B cell (primary cell): ENCODE measurements at regions not wholly inside any gene's neighbourhood (a gene's known extent, or its start where the extent isn't known, plus 50 kb on each side); places are given as distances from the start of the nearest gene placed in this dataset.

Experiments used
- ATAC-seq: fragments of 200-7000 bp; cut with Tn5 transposase; one replicate; pipeline ENCODE4 v1.10.0; 2021; ENCODE audit warnings: low read depth, mild to moderate bottlenecking, moderate number of reproducible peaks, moderate library complexity
- CTCF ChIA-PET: fragments of 350-600 bp; sonication (Branson Sonifier 250); formaldehyde crosslinking; loops from one replicate; lab custom pipeline; 2021; ENCODE audit warnings: antibody characterized with exemption, inconsistent platforms; lab: Charles Lee
- POLR2A ChIA-PET: fragments of 350-600 bp; sonication (Branson Sonifier 250); formaldehyde crosslinking; loops from one replicate; lab custom pipeline; 2021; ENCODE audit warnings: antibody characterized with exemption; lab: Charles Lee
- DNase-seq: peaks from one replicate; pipeline ENCODE4 v3.0.0; 2013
- H2AFZ ChIP-seq: 2 replicates; pipeline ENCODE4 v1.6.1; 2012; ENCODE audit warnings: mild to moderate bottlenecking, low read depth, low read length; ENCODE audit not compliant: insufficient read depth, poor library complexity, severe bottlenecking
- H3K27ac ChIP-seq, 2 donors: 1 replicate in 1 of 2; 2 replicates in 1 of 2; pipeline ENCODE4 v1.5.1; 2012 to 2013; ENCODE audit warnings: low read length in 2 of 2, mild to moderate bottlenecking in 2 of 2, moderate library complexity in 1 of 2
- H3K27me3 ChIP-seq, 4 experiments: fragments of 200-600 bp in 1 of 4; sonication (generic) in 1 of 4; replicated peaks in 1 of 4; 1 replicate in 2 of 4; 2 replicates in 2 of 4; pipeline versions ENCODE4 v1.6.1 to v1.7.0; 2013 to 2016; ENCODE audit warnings: low read length in 3 of 4, mild to moderate bottlenecking in 2 of 4, mixed read lengths in 1 of 4, moderate library complexity in 1 of 4; ENCODE audit not compliant: insufficient read depth in 4 of 4, control insufficient read depth in 3 of 4; ENCODE audit errors: control extremely low read depth in 1 of 4
- H3K36me3 ChIP-seq, 2 experiments: replicated peaks in 1 of 2; 1 replicate in 1 of 2; 2 replicates in 1 of 2; pipeline versions ENCODE4 v1.6.1 to v1.7.1; 2013; ENCODE audit warnings: low read length in 1 of 2; ENCODE audit not compliant: insufficient read depth in 2 of 2, control insufficient read depth in 1 of 2; ENCODE audit errors: control extremely low read depth in 1 of 2, extremely low read depth in 1 of 2
- H3K4me1 ChIP-seq, 2 donors: fragments of 200-600 bp in 1 of 2; sonication (generic) in 1 of 2; 1 replicate in 1 of 2; 2 replicates in 1 of 2; pipeline versions ENCODE4 v1.5.1 to v1.6.1; 2013 to 2017; ENCODE audit warnings: low read length in 2 of 2; ENCODE audit not compliant: control insufficient read depth in 2 of 2, insufficient read depth in 2 of 2
- H3K4me2 ChIP-seq: replicated peaks from 2 replicates; pipeline ENCODE3; 2012; ENCODE audit warnings: mild to moderate bottlenecking, low read depth, low read length; ENCODE audit not compliant: poor library complexity, severe bottlenecking
- H3K4me3 ChIP-seq, 5 experiments: fragments of 200-600 bp in 1 of 5; sonication (generic) in 1 of 5; 1 replicate in 3 of 5; 2 replicates in 2 of 5; pipeline versions ENCODE4 v1.5.1 to v1.7.0; 2011 to 2016; ENCODE audit warnings: low read length in 4 of 5, mild to moderate bottlenecking in 4 of 5, low read depth in 2 of 5, control low read depth in 1 of 5, moderate library complexity in 1 of 5; ENCODE audit not compliant: insufficient read depth in 1 of 5; ENCODE audit errors: control extremely low read depth in 1 of 5, extremely low read depth in 1 of 5
- H3K79me2 ChIP-seq: fragments of 200-600 bp; sonication (generic); one replicate; pipeline ENCODE4 v1.6.0; 2016; ENCODE audit warnings: low read length; ENCODE audit not compliant: control insufficient read depth, insufficient read depth
- H3K9ac ChIP-seq: fragments of 200-600 bp; sonication (generic); 2 replicates; pipeline ENCODE4 v1.6.1; 2017; ENCODE audit warnings: mild to moderate bottlenecking, low read length, moderate library complexity
- H3K9me3 ChIP-seq, 3 donors: one replicate each; pipeline versions ENCODE4 v1.6.1 to v1.7.1; 2013; ENCODE audit warnings: low read length in 2 of 3; ENCODE audit not compliant: control insufficient read depth in 2 of 3, insufficient read depth in 1 of 3; ENCODE audit errors: control extremely low read depth in 1 of 3
- H4K20me1 ChIP-seq: 2 replicates; pipeline ENCODE4 v1.6.0; 2012; ENCODE audit warnings: mild to moderate bottlenecking, low read length; ENCODE audit not compliant: insufficient read depth, control insufficient read depth, poor library complexity, severe bottlenecking
- H3K27ac Mint-ChIP-seq: one replicate; pipeline ENCODE4 v1.8.0; 2021; ENCODE audit warnings: mixed read lengths
- H3K27me3 Mint-ChIP-seq: one replicate; pipeline ENCODE4 v1.8.0; 2021; ENCODE audit warnings: mixed read lengths
- H3K4me1 Mint-ChIP-seq: one replicate; pipeline ENCODE4 v1.8.0; 2021; ENCODE audit warnings: mixed read lengths
- H3K4me3 Mint-ChIP-seq: one replicate; pipeline ENCODE4 v1.8.0; 2021; ENCODE audit warnings: mixed read lengths
- H3K9me3 Mint-ChIP-seq: one replicate; pipeline ENCODE4 v1.8.0; 2022; ENCODE audit warnings: mixed read lengths; ENCODE audit not compliant: insufficient read depth
- EZH2 ChIP-seq: IDR thresholded peaks from 2 replicates; pipeline ENCODE4 v1.6.1; 2012; ENCODE audit warnings: borderline replicate concordance, low read depth, mild to moderate bottlenecking, moderate library complexity, low read length; ENCODE audit not compliant: insufficient read depth, poor library complexity, severe bottlenecking
- WGBS: methylation state at CpG from one replicate; pipeline ENCODE4 v1.1.5; 2013; ENCODE audit warnings: missing lambda C conversion rate; ENCODE audit not compliant: insufficient coverage; 5-methylcytosine and 5-hydroxymethylcytosine counted together
- intact Hi-C: fragments of 100-400 bp; cut with micrococcal nuclease; formaldehyde crosslinking; loops from one replicate; pipeline ENCODE4 v1.10.0; 2022
- TF ChIP-seq, protein P1 (sequence below): fragments of 200-600 bp; IDR thresholded peaks from one replicate; pipeline ENCODE4 v1.8.0; 2022; ENCODE audit warnings: antibody characterized with exemption, mild to moderate bottlenecking

DNA sequence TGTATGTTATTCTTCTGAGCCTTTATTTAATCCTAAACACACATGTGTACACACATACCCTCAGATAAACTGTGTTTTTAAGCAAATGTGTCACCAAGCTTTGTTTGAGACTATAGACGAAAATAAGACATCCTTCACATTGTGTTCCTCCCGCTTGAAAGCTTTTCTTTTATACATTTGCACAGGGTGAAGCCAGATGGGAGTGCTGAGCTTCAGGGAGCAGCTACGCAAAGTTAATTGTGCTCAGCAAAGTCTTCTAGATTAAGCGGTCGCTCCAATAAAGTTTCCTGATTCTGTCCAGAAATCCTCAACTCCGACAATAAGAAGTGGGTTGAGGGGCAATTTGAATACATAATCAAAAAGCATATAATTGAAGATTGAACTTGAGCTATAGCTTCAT is 117.2 kb upstream of the ARGLU1 start:
- H3K79me2 ChIP-seq = no peaks in the 10 kb centered on the region
- POLR2A ChIA-PET = no interaction called here
- DNase-seq (no peak), ATAC-seq (no peak)
- no peak overlapping the region for H2AFZ ChIP-seq
- H3K27me3 ChIP-seq = no peaks in the 10 kb centered on the region
- H3K4me2 ChIP-seq = no peak overlapping the region
- H3K9ac ChIP-seq = no peak overlapping the region
- TF ChIP-seq, protein P1, sequence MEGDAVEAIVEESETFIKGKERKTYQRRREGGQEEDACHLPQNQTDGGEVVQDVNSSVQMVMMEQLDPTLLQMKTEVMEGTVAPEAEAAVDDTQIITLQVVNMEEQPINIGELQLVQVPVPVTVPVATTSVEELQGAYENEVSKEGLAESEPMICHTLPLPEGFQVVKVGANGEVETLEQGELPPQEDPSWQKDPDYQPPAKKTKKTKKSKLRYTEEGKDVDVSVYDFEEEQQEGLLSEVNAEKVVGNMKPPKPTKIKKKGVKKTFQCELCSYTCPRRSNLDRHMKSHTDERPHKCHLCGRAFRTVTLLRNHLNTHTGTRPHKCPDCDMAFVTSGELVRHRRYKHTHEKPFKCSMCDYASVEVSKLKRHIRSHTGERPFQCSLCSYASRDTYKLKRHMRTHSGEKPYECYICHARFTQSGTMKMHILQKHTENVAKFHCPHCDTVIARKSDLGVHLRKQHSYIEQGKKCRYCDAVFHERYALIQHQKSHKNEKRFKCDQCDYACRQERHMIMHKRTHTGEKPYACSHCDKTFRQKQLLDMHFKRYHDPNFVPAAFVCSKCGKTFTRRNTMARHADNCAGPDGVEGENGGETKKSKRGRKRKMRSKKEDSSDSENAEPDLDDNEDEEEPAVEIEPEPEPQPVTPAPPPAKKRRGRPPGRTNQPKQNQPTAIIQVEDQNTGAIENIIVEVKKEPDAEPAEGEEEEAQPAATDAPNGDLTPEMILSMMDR = no peak
- TF ChIP-seq EZH2 = no peak
- WGBS = 100% methylated on average over 2 of the region's 6 CpGs
- Mint-ChIP-seq H3K4me1 (peaks cover 9% of the 10 kb centered on the region), H3K9me3 (no peaks in the 10 kb centered on the region), H3K4me3 (no peak overlapping the region), H3K27me3 (peaks cover 8% of the 10 kb centered on the region), H3K27ac (no peak overlapping the region)
- CTCF ChIA-PET = interaction anchor here (0.9 kb wide), 1 partner anchor 11 kb away, joined by 4 read pairs; no protein-coding TSS in a partner anchor
- H3K36me3 ChIP-seq = no peaks in the 10 kb centered on the region
- no peaks in the 10 kb centered on the region for H3K9me3 ChIP-seq
- H3K4me1 ChIP-seq = no peaks in the 10 kb centered on the region
- H4K20me1 ChIP-seq = no peaks in the 10 kb centered on the region
- no peak overlapping the region for H3K27ac ChIP-seq
- no peak overlapping the region for H3K4me3 ChIP-seq
- intact Hi-C loops = no loop called here

DNA sequence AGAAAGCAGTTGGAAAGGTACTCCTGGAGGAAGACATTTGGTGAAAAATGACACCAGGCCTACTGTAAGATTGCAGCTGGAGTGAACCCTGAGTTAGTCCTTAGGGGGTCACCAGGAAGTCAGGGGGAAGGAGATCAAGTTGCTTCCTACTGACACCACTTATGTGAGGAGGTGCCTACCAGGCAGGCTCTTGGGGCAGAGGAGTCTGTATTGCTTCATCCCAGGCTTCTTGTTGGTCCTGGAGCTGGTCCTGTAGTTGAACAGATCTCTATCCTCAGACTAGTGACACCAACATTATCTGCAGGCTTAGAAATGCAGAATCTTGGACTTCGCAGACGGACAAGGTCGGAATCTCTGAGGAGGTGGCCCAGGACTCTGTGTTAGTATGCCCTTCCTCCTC is 116.0 kb upstream of the ARGLU1 start:
- no peak overlapping the region for H3K4me3 Mint-ChIP-seq
- POLR2A ChIA-PET = no interaction called here
- H3K27ac ChIP-seq = no peak overlapping the region

More for the DNA sequence above, 116.0 kb upstream of the ARGLU1 start:
- CTCF ChIA-PET = interaction anchor here (0.9 kb wide), 1 partner anchor 12 kb away, joined by 4 read pairs; no protein-coding TSS in a partner anchor
- DNase-seq = no peak
- Histone ChIP-seq H4K20me1 (no peaks in the 10 kb centered on the region), H3K4me2 (no peak overlapping the region), H3K36me3 (no peaks in the 10 kb centered on the region), H3K9me3 (no peaks in the 10 kb centered on the region), H3K4me1 (no peaks in the 10 kb centered on the region), H3K4me3 (no peak overlapping the region), H2AFZ (peak overlapping the region; percentile 20), H3K9ac (no peak overlapping the region), H3K27me3 (no peaks in the 10 kb centered on the region), H3K79me2 (no peaks in the 10 kb centered on the region)
- TF ChIP-seq EZH2 = no peak
- TF ChIP-seq, protein P1 = no peak
- WGBS = 53% methylated on average over 3 of the region's 3 CpGs
- H3K9me3 Mint-ChIP-seq = no peaks in the 10 kb centered on the region
- no peak for ATAC-seq
- intact Hi-C loops = no loop called here
- H3K27ac Mint-ChIP-seq = no peak overlapping the region
- peaks cover 9% of the 10 kb centered on the region for H3K4me1 Mint-ChIP-seq
- peaks cover 8% of the 10 kb centered on the region for H3K27me3 Mint-ChIP-seq
